Bone marrow (tissue), 2 donors: ENCODE measurements at regions not wholly inside any gene's neighbourhood (a gene's known extent, or its start where the extent isn't known, plus 50 kb on each side); places are given as distances from the start of the nearest gene placed in this dataset.
"Not testable (repeated sequence)": the region's sequence is repeated elsewhere in the genome, so short reads cannot be mapped to it uniquely, and the experiment has no call there.

Experiments used
- DNase-seq, 2 donors: peaks; one replicate each; lab custom pipeline; 2025; lab: John Stamatoyannopoulos, UW

GRCh38 chr9:110021891-110022290, 186.1 kb downstream of the C9orf152 start:
- DNase-seq, result peak in 1 of 2 donors; percentile 94

- DNase-seq, result not testable (repeated sequence)
Measured at GRCh38 chr9:110023221-110023620, 184.7 kb downstream of the C9orf152 start.

GRCh38 chr9:110025551-110026170, 182.3 kb downstream of the C9orf152 start:
- DNase-seq, result no peak

- DNase-seq, result peak in 1 of 2 donors; percentile 19
Measured at GRCh38 chr9:110027671-110028081, 180.3 kb downstream of the C9orf152 start.

- no peak for DNase-seq
Measured at GRCh38 chr9:110028271-110028670, 179.7 kb downstream of the C9orf152 start.

GRCh38 chr9:110028676-110029075, 179.3 kb downstream of the C9orf152 start:
- DNase-seq, result no peak

- DNase-seq, result peak in 1 of 2 donors; percentile 20
Measured at GRCh38 chr9:110029429-110029955, 178.5 kb downstream of the C9orf152 start.

GRCh38 chr9:110029956-110030480, 177.9 kb downstream of the C9orf152 start:
- no peak for DNase-seq

GRCh38 chr9:110030632-110031031, 177.3 kb downstream of the C9orf152 start:
- no peak for DNase-seq

GRCh38 chr9:110031511-110032173, 176.3 kb downstream of the C9orf152 start:
- no peak for DNase-seq

GRCh38 chr9:110032532-110032931, 175.4 kb downstream of the C9orf152 start:
- DNase-seq, result not testable (repeated sequence)

GRCh38 chr9:110033869-110034268, 174.1 kb downstream of the C9orf152 start:
- no peak for DNase-seq

- DNase-seq, result no peak
Measured at GRCh38 chr9:110036286-110036685, 171.7 kb downstream of the C9orf152 start.

- DNase-seq, result no peak
Measured at GRCh38 chr9:110040788-110041187, 167.2 kb downstream of the C9orf152 start.

- DNase-seq, result no peak
Measured at GRCh38 chr9:110041452-110041851, 166.5 kb downstream of the C9orf152 start.

- no peak for DNase-seq
Measured at GRCh38 chr9:110047232-110047954, 160.6 kb downstream of the C9orf152 start.

- no peak for DNase-seq
Measured at GRCh38 chr9:110047955-110048402, 160.0 kb downstream of the C9orf152 start.

GRCh38 chr9:110048403-110048975, 159.5 kb downstream of the C9orf152 start:
- DNase-seq, result peak; percentile 56 to 68

- no peak for DNase-seq
Measured at GRCh38 chr9:110048976-110049698, 158.8 kb downstream of the C9orf152 start.

- no peak for DNase-seq
Measured at GRCh38 chr9:110049699-110050450, 158.1 kb downstream of the C9orf152 start.
